SK-N-SH treated with all-trans-retinoic acid at 6 μM for 48 hours (cell line): ENCODE measurements at regions not wholly inside any gene's neighbourhood (a gene's known extent, or its start where the extent isn't known, plus 50 kb on each side); places are given as distances from the start of the nearest gene placed in this dataset.

Experiments
- ATAC-seq: fragments of 200-7000 bp; cut with Tn5 transposase; 3 replicates; pipeline ENCODE4 v1.9.1; 2020; ENCODE audit warnings: mild to moderate bottlenecking, moderate library complexity
- ARNTL ChIP-seq: fragments of 450-650 bp; formaldehyde crosslinking; IDR thresholded peaks from 2 replicates; pipeline ENCODE4 v1.5.0; 2020; ENCODE audit warnings: low read depth, mild to moderate bottlenecking, moderate library complexity, borderline replicate concordance
- BACH2 ChIP-seq: fragments of 250-450 bp; sonication (Bioruptor Pico); IDR thresholded peaks from 2 replicates; pipeline ENCODE4 v1.9.0; 2021; ENCODE audit warnings: mild to moderate bottlenecking, borderline replicate concordance
- CSDC2 ChIP-seq: fragments of 250-450 bp; sonication (Bioruptor Pico); IDR thresholded peaks from 2 replicates; pipeline ENCODE4 v1.5.0; 2020; ENCODE audit warnings: mild to moderate bottlenecking, moderate library complexity
- ESRRG ChIP-seq: fragments of 250-450 bp; sonication (Bioruptor Pico); IDR thresholded peaks from 2 replicates; pipeline ENCODE4 v1.6.1; 2021; ENCODE audit warnings: mild to moderate bottlenecking
- GLIS3 ChIP-seq: fragments of 250-450 bp; sonication (Bioruptor Pico); IDR thresholded peaks from 2 replicates; pipeline ENCODE4 v1.5.0; 2020; ENCODE audit warnings: mild to moderate bottlenecking, moderate library complexity
- ISL1 ChIP-seq: fragments of 250-450 bp; sonication (Bioruptor Pico); IDR thresholded peaks from 2 replicates; pipeline ENCODE4 v2.1.2; 2022; ENCODE audit warnings: mild to moderate bottlenecking, moderate library complexity
- PPARA ChIP-seq: fragments of 250-450 bp; sonication (Bioruptor Pico); IDR thresholded peaks from 2 replicates; pipeline ENCODE4 v1.5.0; 2020; ENCODE audit warnings: mild to moderate bottlenecking, borderline replicate concordance
- TCF4 ChIP-seq: fragments of 250-450 bp; sonication (Bioruptor Pico); IDR thresholded peaks from 2 replicates; pipeline ENCODE4 v1.8.0; 2021; ENCODE audit warnings: mild to moderate bottlenecking, moderate library complexity, borderline replicate concordance
- TOX ChIP-seq: fragments of 250-450 bp; sonication (Bioruptor Pico); IDR thresholded peaks from 2 replicates; pipeline ENCODE4 v1.8.0; 2021; ENCODE audit warnings: mild to moderate bottlenecking, moderate library complexity, borderline replicate concordance
- ZC3H10 ChIP-seq: fragments of 250-450 bp; sonication (Bioruptor Pico); IDR thresholded peaks from 2 replicates; pipeline ENCODE4 v1.5.1; 2021; ENCODE audit warnings: mild to moderate bottlenecking, moderate library complexity
- ZNF565 ChIP-seq: fragments of 450-650 bp; formaldehyde crosslinking; conservative IDR thresholded peaks from 2 replicates; pipeline ENCODE4 v1.5.0; 2020; ENCODE audit warnings: low read depth, mild to moderate bottlenecking, moderate library complexity
- ZNF70 ChIP-seq: fragments of 450-650 bp; formaldehyde crosslinking; IDR thresholded peaks from 2 replicates; pipeline ENCODE4 v1.5.0; 2020; ENCODE audit warnings: mild to moderate bottlenecking, moderate library complexity
- ZNF8 ChIP-seq: fragments of 450-650 bp; formaldehyde crosslinking; IDR thresholded peaks from 2 replicates; pipeline ENCODE4 v1.5.0; 2020; ENCODE audit warnings: mild to moderate bottlenecking, moderate library complexity
- TF ChIP-seq, protein P1 (sequence below): fragments of 250-450 bp; sonication (Bioruptor Pico); IDR thresholded peaks from 2 replicates; pipeline ENCODE4 v1.5.1; 2021; ENCODE audit warnings: mild to moderate bottlenecking, moderate library complexity
- TF ChIP-seq, protein P2 (sequence below): fragments of 250-450 bp; sonication (Bioruptor Pico); IDR thresholded peaks from 2 replicates; pipeline ENCODE4 v1.5.0; 2020; ENCODE audit warnings: mild to moderate bottlenecking, moderate library complexity
- TF ChIP-seq, protein P3 (sequence below): fragments of 250-450 bp; sonication (Bioruptor Pico); IDR thresholded peaks from 2 replicates; pipeline ENCODE4 v1.8.0; 2021; ENCODE audit warnings: low read depth, mild to moderate bottlenecking, moderate library complexity, borderline replicate concordance
- TF ChIP-seq, protein P4 (sequence below): fragments of 250-450 bp; sonication (Bioruptor Pico); IDR thresholded peaks from 2 replicates; pipeline ENCODE4 v1.8.0; 2020; ENCODE audit warnings: mild to moderate bottlenecking, moderate library complexity, borderline replicate concordance

DNA sequence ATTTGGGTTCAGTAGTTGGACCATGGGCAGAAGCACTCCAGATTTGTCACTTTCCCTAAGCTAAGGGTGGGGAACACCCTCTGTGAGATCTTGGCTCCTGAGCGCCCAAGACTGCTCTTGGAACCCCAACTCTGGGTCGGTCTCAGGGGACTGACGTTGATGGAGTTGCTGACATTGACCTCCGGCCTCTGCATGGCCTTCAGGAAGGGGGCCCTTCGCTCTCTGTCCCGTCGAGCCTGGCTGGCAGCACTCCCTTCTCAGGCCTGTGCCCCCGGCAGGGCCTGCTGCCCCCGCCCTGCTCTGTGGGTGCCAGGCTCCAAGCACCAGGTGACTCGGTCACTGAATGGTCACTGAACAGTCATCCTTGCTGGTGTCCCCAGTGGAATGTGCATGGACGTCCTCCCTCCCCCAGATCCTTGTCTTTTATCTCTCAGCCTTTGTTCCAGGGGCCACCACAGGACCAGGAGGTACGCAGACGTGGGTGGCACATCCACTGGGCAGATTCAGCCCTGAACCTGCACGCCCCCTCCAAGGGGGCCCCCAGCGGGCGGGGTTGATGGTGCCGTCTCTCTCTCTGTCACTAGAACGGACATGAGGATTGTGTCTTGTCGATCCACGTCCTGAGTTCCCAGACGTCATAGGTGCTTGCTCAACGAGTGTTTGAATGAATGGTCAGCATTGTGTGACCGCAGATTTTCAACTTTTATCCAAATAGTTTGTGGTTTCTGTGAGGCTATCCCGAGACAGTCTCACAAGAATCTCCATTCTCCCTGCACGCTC lies 314.5 kb downstream of the SEC14L1 start:
- TF ChIP-seq GLIS3 (no peak), PPARA (CRISPR knock-in tag) (no peak), CSDC2 (no peak), ZNF565 (CRISPR knock-in tag) (no peak), TCF4 (no peak), BACH2 (CRISPR knock-in tag) (no peak), ZNF8 (CRISPR knock-in tag) (no peak), ZNF70 (CRISPR knock-in tag) (no peak), ISL1 (CRISPR knock-in tag) (no peak), ARNTL (CRISPR knock-in tag) (no peak)
- TF ChIP-seq, protein P1, sequence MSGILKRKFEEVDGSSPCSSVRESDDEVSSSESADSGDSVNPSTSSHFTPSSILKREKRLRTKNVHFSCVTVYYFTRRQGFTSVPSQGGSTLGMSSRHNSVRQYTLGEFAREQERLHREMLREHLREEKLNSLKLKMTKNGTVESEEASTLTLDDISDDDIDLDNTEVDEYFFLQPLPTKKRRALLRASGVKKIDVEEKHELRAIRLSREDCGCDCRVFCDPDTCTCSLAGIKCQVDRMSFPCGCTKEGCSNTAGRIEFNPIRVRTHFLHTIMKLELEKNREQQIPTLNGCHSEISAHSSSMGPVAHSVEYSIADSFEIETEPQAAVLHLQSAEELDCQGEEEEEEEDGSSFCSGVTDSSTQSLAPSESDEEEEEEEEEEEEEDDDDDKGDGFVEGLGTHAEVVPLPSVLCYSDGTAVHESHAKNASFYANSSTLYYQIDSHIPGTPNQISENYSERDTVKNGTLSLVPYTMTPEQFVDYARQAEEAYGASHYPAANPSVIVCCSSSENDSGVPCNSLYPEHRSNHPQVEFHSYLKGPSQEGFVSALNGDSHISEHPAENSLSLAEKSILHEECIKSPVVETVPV, result no peak
- TF ChIP-seq, protein P2, sequence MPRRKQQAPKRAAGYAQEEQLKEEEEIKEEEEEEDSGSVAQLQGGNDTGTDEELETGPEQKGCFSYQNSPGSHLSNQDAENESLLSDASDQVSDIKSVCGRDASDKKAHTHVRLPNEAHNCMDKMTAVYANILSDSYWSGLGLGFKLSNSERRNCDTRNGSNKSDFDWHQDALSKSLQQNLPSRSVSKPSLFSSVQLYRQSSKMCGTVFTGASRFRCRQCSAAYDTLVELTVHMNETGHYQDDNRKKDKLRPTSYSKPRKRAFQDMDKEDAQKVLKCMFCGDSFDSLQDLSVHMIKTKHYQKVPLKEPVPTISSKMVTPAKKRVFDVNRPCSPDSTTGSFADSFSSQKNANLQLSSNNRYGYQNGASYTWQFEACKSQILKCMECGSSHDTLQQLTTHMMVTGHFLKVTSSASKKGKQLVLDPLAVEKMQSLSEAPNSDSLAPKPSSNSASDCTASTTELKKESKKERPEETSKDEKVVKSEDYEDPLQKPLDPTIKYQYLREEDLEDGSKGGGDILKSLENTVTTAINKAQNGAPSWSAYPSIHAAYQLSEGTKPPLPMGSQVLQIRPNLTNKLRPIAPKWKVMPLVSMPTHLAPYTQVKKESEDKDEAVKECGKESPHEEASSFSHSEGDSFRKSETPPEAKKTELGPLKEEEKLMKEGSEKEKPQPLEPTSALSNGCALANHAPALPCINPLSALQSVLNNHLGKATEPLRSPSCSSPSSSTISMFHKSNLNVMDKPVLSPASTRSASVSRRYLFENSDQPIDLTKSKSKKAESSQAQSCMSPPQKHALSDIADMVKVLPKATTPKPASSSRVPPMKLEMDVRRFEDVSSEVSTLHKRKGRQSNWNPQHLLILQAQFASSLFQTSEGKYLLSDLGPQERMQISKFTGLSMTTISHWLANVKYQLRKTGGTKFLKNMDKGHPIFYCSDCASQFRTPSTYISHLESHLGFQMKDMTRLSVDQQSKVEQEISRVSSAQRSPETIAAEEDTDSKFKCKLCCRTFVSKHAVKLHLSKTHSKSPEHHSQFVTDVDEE (CRISPR knock-in tag), result no peak
- no peak for ATAC-seq

DNA sequence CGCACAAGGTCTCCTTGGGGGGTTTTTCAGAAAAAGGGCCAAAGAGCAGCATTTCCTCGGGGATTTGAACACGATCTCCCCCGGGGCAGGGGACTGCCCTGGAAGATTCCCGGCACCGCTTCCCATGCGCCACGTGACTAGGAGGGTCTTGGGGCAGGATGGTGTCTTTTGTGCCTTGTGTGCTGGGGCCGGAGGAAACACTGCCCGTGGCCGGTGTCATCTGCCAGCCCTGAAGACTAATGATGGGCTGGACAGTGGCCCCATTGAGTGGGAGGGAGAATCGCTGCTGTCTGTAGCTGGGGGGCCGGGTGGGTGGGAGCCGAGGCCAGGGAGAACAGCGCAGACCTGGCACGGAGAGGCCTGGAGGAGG lies 315.1 kb downstream of the SEC14L1 start:
- ATAC-seq, result no peak
- TF ChIP-seq, protein P3, sequence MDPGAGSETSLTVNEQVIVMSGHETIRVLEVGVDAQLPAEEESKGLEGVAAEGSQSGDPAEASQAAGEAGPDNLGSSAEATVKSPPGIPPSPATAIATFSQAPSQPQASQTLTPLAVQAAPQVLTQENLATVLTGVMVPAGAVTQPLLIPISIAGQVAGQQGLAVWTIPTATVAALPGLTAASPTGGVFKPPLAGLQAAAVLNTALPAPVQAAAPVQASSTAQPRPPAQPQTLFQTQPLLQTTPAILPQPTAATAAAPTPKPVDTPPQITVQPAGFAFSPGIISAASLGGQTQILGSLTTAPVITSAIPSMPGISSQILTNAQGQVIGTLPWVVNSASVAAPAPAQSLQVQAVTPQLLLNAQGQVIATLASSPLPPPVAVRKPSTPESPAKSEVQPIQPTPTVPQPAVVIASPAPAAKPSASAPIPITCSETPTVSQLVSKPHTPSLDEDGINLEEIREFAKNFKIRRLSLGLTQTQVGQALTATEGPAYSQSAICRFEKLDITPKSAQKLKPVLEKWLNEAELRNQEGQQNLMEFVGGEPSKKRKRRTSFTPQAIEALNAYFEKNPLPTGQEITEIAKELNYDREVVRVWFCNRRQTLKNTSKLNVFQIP (CRISPR knock-in tag), result no peak
- TF ChIP-seq ZNF8 (CRISPR knock-in tag) (no peak), ZC3H10 (CRISPR knock-in tag) (no peak), GLIS3 (no peak), ESRRG (CRISPR knock-in tag) (no peak), TCF4 (no peak), CSDC2 (no peak), TOX (CRISPR knock-in tag) (no peak), ZNF565 (CRISPR knock-in tag) (no peak), ARNTL (CRISPR knock-in tag) (no peak), BACH2 (CRISPR knock-in tag) (no peak)
- TF ChIP-seq, protein P4, sequence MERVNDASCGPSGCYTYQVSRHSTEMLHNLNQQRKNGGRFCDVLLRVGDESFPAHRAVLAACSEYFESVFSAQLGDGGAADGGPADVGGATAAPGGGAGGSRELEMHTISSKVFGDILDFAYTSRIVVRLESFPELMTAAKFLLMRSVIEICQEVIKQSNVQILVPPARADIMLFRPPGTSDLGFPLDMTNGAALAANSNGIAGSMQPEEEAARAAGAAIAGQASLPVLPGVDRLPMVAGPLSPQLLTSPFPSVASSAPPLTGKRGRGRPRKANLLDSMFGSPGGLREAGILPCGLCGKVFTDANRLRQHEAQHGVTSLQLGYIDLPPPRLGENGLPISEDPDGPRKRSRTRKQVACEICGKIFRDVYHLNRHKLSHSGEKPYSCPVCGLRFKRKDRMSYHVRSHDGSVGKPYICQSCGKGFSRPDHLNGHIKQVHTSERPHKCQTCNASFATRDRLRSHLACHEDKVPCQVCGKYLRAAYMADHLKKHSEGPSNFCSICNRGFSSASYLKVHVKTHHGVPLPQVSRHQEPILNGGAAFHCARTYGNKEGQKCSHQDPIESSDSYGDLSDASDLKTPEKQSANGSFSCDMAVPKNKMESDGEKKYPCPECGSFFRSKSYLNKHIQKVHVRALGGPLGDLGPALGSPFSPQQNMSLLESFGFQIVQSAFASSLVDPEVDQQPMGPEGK, result no peak
- TF ChIP-seq, protein P1, result no peak
- TF ChIP-seq, protein P2 (CRISPR knock-in tag), result no peak
